ENCODE measurements at regions not wholly inside any gene's neighbourhood (a gene's known extent, or its start where the extent isn't known, plus 50 kb on each side); places are given as distances from the start of the nearest gene placed in this dataset.

GRCh38 chr6:9482030-9482738, 932.7 kb downstream of the TFAP2A start:
- no peaks in the 10 kb centered on the region for H3K9me3 ChIP-seq (ENCODE audit: control insufficient read depth in 2 of 2, insufficient read depth in 1 of 2, low read length in 1 of 2)
- no peak overlapping the region for H3K27ac ChIP-seq (ENCODE audit: low read depth in 1 of 2, low read length in 1 of 2)
- H3K4me1 ChIP-seq (ENCODE audit: control insufficient read depth in 2 of 2, insufficient read depth in 2 of 2, low read length in 2 of 2) = no peaks in the 10 kb centered on the region
- H3K4me3 ChIP-seq (ENCODE audit: low read length in 2 of 2) = no peak overlapping the region
- whole genome bisulfite sequencing = 84% methylated on average over 5 of the region's 5 CpGs
- H3K36me3 ChIP-seq (ENCODE audit: control insufficient read depth in 2 of 2, insufficient read depth in 2 of 2, low read length in 1 of 2) = no peaks in the 10 kb centered on the region
- no peak for DNase-seq (ENCODE audit: low read depth in 6 of 9, low spot score in 9 of 9)
- H3K27me3 ChIP-seq (ENCODE audit: control insufficient read depth in 2 of 2, insufficient read depth in 1 of 2, low read length in 1 of 2) = no peaks in the 10 kb centered on the region

GRCh38 chr6:9481292-9482029, 933.4 kb downstream of the TFAP2A start:
- no peaks in the 10 kb centered on the region for H3K36me3 ChIP-seq (ENCODE audit: control insufficient read depth in 2 of 2, insufficient read depth in 2 of 2, low read length in 1 of 2)
- H3K27me3 ChIP-seq (ENCODE audit: control insufficient read depth in 2 of 2, insufficient read depth in 1 of 2, low read length in 1 of 2) = no peaks in the 10 kb centered on the region
- no peaks in the 10 kb centered on the region for H3K9me3 ChIP-seq (ENCODE audit: control insufficient read depth in 2 of 2, insufficient read depth in 1 of 2, low read length in 1 of 2)
- WGBS = 67% methylated on average over 7 of the region's 7 CpGs
- no peak overlapping the region for H3K4me3 ChIP-seq (ENCODE audit: low read length in 2 of 2)
- no peak for DNase-seq (ENCODE audit: low read depth in 6 of 9, low spot score in 9 of 9)
- H3K4me1 ChIP-seq (ENCODE audit: control insufficient read depth in 2 of 2, insufficient read depth in 2 of 2, low read length in 2 of 2) = no peaks in the 10 kb centered on the region
- H3K27ac ChIP-seq (ENCODE audit: low read depth in 1 of 2, low read length in 1 of 2) = no peak overlapping the region

GRCh38 chr6:9468277-9468676, 946.6 kb downstream of the TFAP2A start:
- no peak for DNase-seq (ENCODE audit: low read depth in 6 of 9, low spot score in 9 of 9)
- Histone ChIP-seq H3K4me1 (ENCODE audit: control insufficient read depth in 2 of 2, insufficient read depth in 2 of 2, low read length in 2 of 2) (no peaks in the 10 kb centered on the region), H3K9me3 (ENCODE audit: control insufficient read depth in 2 of 2, insufficient read depth in 1 of 2, low read length in 1 of 2) (no peaks in the 10 kb centered on the region), H3K4me3 (ENCODE audit: low read length in 2 of 2) (no peak overlapping the region), H3K36me3 (ENCODE audit: control insufficient read depth in 2 of 2, insufficient read depth in 2 of 2, low read length in 1 of 2) (no peaks in the 10 kb centered on the region), H3K27me3 (ENCODE audit: control insufficient read depth in 2 of 2, insufficient read depth in 1 of 2, low read length in 1 of 2) (no peaks in the 10 kb centered on the region), H3K27ac (ENCODE audit: low read depth in 1 of 2, low read length in 1 of 2) (no peak overlapping the region)
- WGBS = 69% methylated on average over 3 of the region's 3 CpGs

- DNase-seq (ENCODE audit: low read depth in 6 of 9, low spot score in 9 of 9) = no peak
- H3K27me3 ChIP-seq (ENCODE audit: control insufficient read depth in 2 of 2, insufficient read depth in 1 of 2, low read length in 1 of 2) = no peaks in the 10 kb centered on the region
- H3K4me1 ChIP-seq (ENCODE audit: control insufficient read depth in 2 of 2, insufficient read depth in 2 of 2, low read length in 2 of 2) = no peaks in the 10 kb centered on the region
- H3K36me3 ChIP-seq (ENCODE audit: control insufficient read depth in 2 of 2, insufficient read depth in 2 of 2, low read length in 1 of 2) = no peaks in the 10 kb centered on the region
- H3K9me3 ChIP-seq (ENCODE audit: control insufficient read depth in 2 of 2, insufficient read depth in 1 of 2, low read length in 1 of 2) = no peaks in the 10 kb centered on the region
- 92% methylated on average over 3 of the region's 3 CpGs for WGBS
- no peak overlapping the region for H3K4me3 ChIP-seq (ENCODE audit: low read length in 2 of 2)
- no peak overlapping the region for H3K27ac ChIP-seq (ENCODE audit: low read depth in 1 of 2, low read length in 1 of 2)
Measured at GRCh38 chr6:9467741-9468140, 947.1 kb downstream of the TFAP2A start.

GRCh38 chr6:9464583-9464982, 950.3 kb downstream of the TFAP2A start:
- H3K27me3 ChIP-seq (ENCODE audit: control insufficient read depth in 2 of 2, insufficient read depth in 1 of 2, low read length in 1 of 2) = no peaks in the 10 kb centered on the region
- 96% methylated on average over 2 of the region's 2 CpGs for WGBS
- H3K27ac ChIP-seq (ENCODE audit: low read depth in 1 of 2, low read length in 1 of 2) = no peak overlapping the region
- no peak for DNase-seq (ENCODE audit: low read depth in 6 of 9, low spot score in 9 of 9)
- H3K4me1 ChIP-seq (ENCODE audit: control insufficient read depth in 2 of 2, insufficient read depth in 2 of 2, low read length in 2 of 2) = no peaks in the 10 kb centered on the region
- H3K4me3 ChIP-seq (ENCODE audit: low read length in 2 of 2) = no peak overlapping the region
- no peaks in the 10 kb centered on the region for H3K36me3 ChIP-seq (ENCODE audit: control insufficient read depth in 2 of 2, insufficient read depth in 2 of 2, low read length in 1 of 2)
- no peaks in the 10 kb centered on the region for H3K9me3 ChIP-seq (ENCODE audit: control insufficient read depth in 2 of 2, insufficient read depth in 1 of 2, low read length in 1 of 2)

- DNase-seq (ENCODE audit: low read depth in 6 of 9, low spot score in 9 of 9) = no peak
- H3K36me3 ChIP-seq (ENCODE audit: control insufficient read depth in 2 of 2, insufficient read depth in 2 of 2, low read length in 1 of 2) = no peaks in the 10 kb centered on the region
- H3K9me3 ChIP-seq (ENCODE audit: control insufficient read depth in 2 of 2, insufficient read depth in 1 of 2, low read length in 1 of 2) = no peaks in the 10 kb centered on the region
- H3K4me3 ChIP-seq (ENCODE audit: low read length in 2 of 2) = no peak overlapping the region
- no peaks in the 10 kb centered on the region for H3K4me1 ChIP-seq (ENCODE audit: control insufficient read depth in 2 of 2, insufficient read depth in 2 of 2, low read length in 2 of 2)
- no peaks in the 10 kb centered on the region for H3K27me3 ChIP-seq (ENCODE audit: control insufficient read depth in 2 of 2, insufficient read depth in 1 of 2, low read length in 1 of 2)
- 92% methylated on average over 4 of the region's 4 CpGs for WGBS
- H3K27ac ChIP-seq (ENCODE audit: low read depth in 1 of 2, low read length in 1 of 2) = no peak overlapping the region
Measured at GRCh38 chr6:9463311-9463710, 951.6 kb downstream of the TFAP2A start.

GRCh38 chr6:9461188-9461587, 953.7 kb downstream of the TFAP2A start:
- DNase-seq (ENCODE audit: low read depth in 6 of 9, low spot score in 9 of 9) = no peak
- H3K27me3 ChIP-seq (ENCODE audit: control insufficient read depth in 2 of 2, insufficient read depth in 1 of 2, low read length in 1 of 2) = no peaks in the 10 kb centered on the region
- WGBS = 94% methylated on average over 3 of the region's 3 CpGs

GRCh38 chr6:9458424-9458823, 956.5 kb downstream of the TFAP2A start:
- Histone ChIP-seq H3K36me3 (ENCODE audit: control insufficient read depth in 2 of 2, insufficient read depth in 2 of 2, low read length in 1 of 2) (no peaks in the 10 kb centered on the region), H3K27ac (ENCODE audit: low read depth in 1 of 2, low read length in 1 of 2) (no peak overlapping the region), H3K9me3 (ENCODE audit: control insufficient read depth in 2 of 2, insufficient read depth in 1 of 2, low read length in 1 of 2) (no peaks in the 10 kb centered on the region), H3K4me1 (ENCODE audit: control insufficient read depth in 2 of 2, insufficient read depth in 2 of 2, low read length in 2 of 2) (no peaks in the 10 kb centered on the region), H3K27me3 (ENCODE audit: control insufficient read depth in 2 of 2, insufficient read depth in 1 of 2, low read length in 1 of 2) (no peaks in the 10 kb centered on the region), H3K4me3 (ENCODE audit: low read length in 2 of 2) (no peak overlapping the region)
- 91% methylated on average over 1 of the region's 1 CpG for WGBS
- DNase-seq (ENCODE audit: low read depth in 6 of 9, low spot score in 9 of 9) = no peak

More at GRCh38 chr6:9461188-9461587, 953.7 kb downstream of the TFAP2A start:
- Histone ChIP-seq H3K9me3 (ENCODE audit: control insufficient read depth in 2 of 2, insufficient read depth in 1 of 2, low read length in 1 of 2) (no peaks in the 10 kb centered on the region), H3K36me3 (ENCODE audit: control insufficient read depth in 2 of 2, insufficient read depth in 2 of 2, low read length in 1 of 2) (no peaks in the 10 kb centered on the region), H3K4me1 (ENCODE audit: control insufficient read depth in 2 of 2, insufficient read depth in 2 of 2, low read length in 2 of 2) (no peaks in the 10 kb centered on the region), H3K4me3 (ENCODE audit: low read length in 2 of 2) (no peak overlapping the region), H3K27ac (ENCODE audit: low read depth in 1 of 2, low read length in 1 of 2) (no peak overlapping the region)

GRCh38 chr6:9455864-9456658, 958.8 kb downstream of the TFAP2A start:
- 36% methylated on average over 7 of the region's 7 CpGs for WGBS
- H3K27me3 ChIP-seq (ENCODE audit: control insufficient read depth in 2 of 2, insufficient read depth in 1 of 2, low read length in 1 of 2) = no peaks in the 10 kb centered on the region
- DNase-seq (ENCODE audit: low read depth in 6 of 9, low spot score in 9 of 9) = no peak

More at GRCh38 chr6:9455864-9456658, 958.8 kb downstream of the TFAP2A start:
- H3K4me1 ChIP-seq (ENCODE audit: control insufficient read depth in 2 of 2, insufficient read depth in 2 of 2, low read length in 2 of 2) = no peaks in the 10 kb centered on the region
- H3K36me3 ChIP-seq (ENCODE audit: control insufficient read depth in 2 of 2, insufficient read depth in 2 of 2, low read length in 1 of 2) = no peaks in the 10 kb centered on the region
- no peak overlapping the region for H3K27ac ChIP-seq (ENCODE audit: low read depth in 1 of 2, low read length in 1 of 2)
- no peaks in the 10 kb centered on the region for H3K9me3 ChIP-seq (ENCODE audit: control insufficient read depth in 2 of 2, insufficient read depth in 1 of 2, low read length in 1 of 2)
- H3K4me3 ChIP-seq (ENCODE audit: low read length in 2 of 2) = no peak overlapping the region

Measured in thymus (tissue), 11 donors.